WTC11 (cell line): ENCODE measurements at regions not wholly inside any gene's neighbourhood (a gene's known extent, or its start where the extent isn't known, plus 50 kb on each side); places are given as distances from the start of the nearest gene placed in this dataset.

Experiments used
- ATAC-seq: fragments of 200-7000 bp; cut with Tn5 transposase; 2 replicates; pipeline ENCODE4 v1.10.0; 2021; ENCODE audit warnings: mild to moderate bottlenecking, moderate library complexity
- CTCF ChIA-PET: fragments of 300-600 bp; sonication (Branson Sonifier 250); formaldehyde crosslinking; loops from one replicate; lab custom pipeline; 2021; ENCODE audit warnings: antibody characterized with exemption; lab: Charles Lee
- POLR2A ChIA-PET: fragments of 350-600 bp; sonication (Branson Sonifier 250); formaldehyde crosslinking; loops from one replicate; lab custom pipeline; 2021; ENCODE audit warnings: antibody characterized with exemption; lab: Charles Lee
- DNase-seq: peaks from one replicate; pipeline ENCODE4 v3.0.0; 2021; ENCODE audit warnings: low spot score
- H3K27ac Mint-ChIP-seq: 2 replicates; pipeline ENCODE4 v1.8.0; 2021; ENCODE audit warnings: mixed read lengths
- H3K27me3 Mint-ChIP-seq: 2 replicates; pipeline ENCODE4 v1.8.0; 2021; ENCODE audit warnings: low read depth, mild to moderate bottlenecking, moderate library complexity, mixed read lengths
- H3K36me3 Mint-ChIP-seq: 2 replicates; pipeline ENCODE4 v1.8.0; 2021; ENCODE audit warnings: mixed read lengths
- H3K4me1 Mint-ChIP-seq: 2 replicates; pipeline ENCODE4 v1.8.0; 2022; ENCODE audit warnings: mixed read lengths
- H3K4me3 Mint-ChIP-seq: 2 replicates; pipeline ENCODE4 v1.8.0; 2021; ENCODE audit warnings: mild to moderate bottlenecking, moderate library complexity, mixed read lengths
- H3K9me3 Mint-ChIP-seq: 2 replicates; pipeline ENCODE4 v1.8.0; 2021; ENCODE audit warnings: mixed read lengths
- ATF6 ChIP-seq: sonication (generic); formaldehyde crosslinking; IDR thresholded peaks from 2 replicates; pipeline ENCODE4 v1.8.1; 2023; ENCODE audit warnings: mild to moderate bottlenecking, missing genetic modification reagents
- ELF4 ChIP-seq: sonication (generic); formaldehyde crosslinking; IDR thresholded peaks from 2 replicates; pipeline ENCODE4 v1.8.1; 2022; ENCODE audit warnings: low read depth, mild to moderate bottlenecking, moderate library complexity, missing genetic modification reagents
- FOXJ3 ChIP-seq: sonication (generic); formaldehyde crosslinking; IDR thresholded peaks from 2 replicates; pipeline ENCODE4 v1.9.0; 2021; ENCODE audit warnings: missing genetic modification reagents, mild to moderate bottlenecking, borderline replicate concordance
- GTF2I ChIP-seq: fragments of 250-450 bp; sonication (Bioruptor Pico); conservative IDR thresholded peaks from 2 replicates; pipeline ENCODE4 v1.4.0; 2021; ENCODE audit warnings: mild to moderate bottlenecking
- NFATC4 ChIP-seq: fragments of 250-450 bp; sonication (Bioruptor Pico); IDR thresholded peaks from 2 replicates; pipeline ENCODE4 v1.9.0; 2021; ENCODE audit warnings: mild to moderate bottlenecking
- PRDM15 ChIP-seq: sonication (generic); formaldehyde crosslinking; IDR thresholded peaks from 2 replicates; pipeline ENCODE4 v1.8.0; 2022; ENCODE audit warnings: missing genetic modification reagents
- RORB ChIP-seq: fragments of 250-450 bp; sonication (Bioruptor Pico); IDR thresholded peaks from 2 replicates; pipeline ENCODE4 v1.9.0; 2021; ENCODE audit warnings: mild to moderate bottlenecking
- SMAD4 ChIP-seq: sonication (generic); formaldehyde crosslinking; IDR thresholded peaks from 2 replicates; pipeline ENCODE4 v1.8.0; 2022; ENCODE audit warnings: mild to moderate bottlenecking, missing genetic modification reagents
- STAT6 ChIP-seq: sonication (generic); formaldehyde crosslinking; conservative IDR thresholded peaks from 2 replicates; pipeline ENCODE4 v1.8.1; 2023; ENCODE audit warnings: mild to moderate bottlenecking, low read depth, missing genetic modification reagents, moderate library complexity
- TEAD4 ChIP-seq: sonication (generic); formaldehyde crosslinking; IDR thresholded peaks from 2 replicates; pipeline ENCODE4 v1.8.0; 2022; ENCODE audit warnings: mild to moderate bottlenecking, missing genetic modification reagents
- TP53 ChIP-seq: sonication (generic); formaldehyde crosslinking; IDR thresholded peaks from 2 replicates; pipeline ENCODE4 v1.8.1; 2023; ENCODE audit warnings: mild to moderate bottlenecking, missing genetic modification reagents
- ZNF281 ChIP-seq: sonication (generic); formaldehyde crosslinking; IDR thresholded peaks from 2 replicates; pipeline ENCODE4 v1.8.0; 2023; ENCODE audit warnings: mild to moderate bottlenecking, missing genetic modification reagents
- ZNF317 ChIP-seq: sonication (generic); formaldehyde crosslinking; IDR thresholded peaks from 2 replicates; pipeline ENCODE4 v1.8.1; 2023; ENCODE audit warnings: low read depth, mild to moderate bottlenecking, moderate library complexity, missing genetic modification reagents, borderline replicate concordance
- ZNF396 ChIP-seq: fragments of 250-450 bp; sonication (Bioruptor Pico); IDR thresholded peaks from 2 replicates; pipeline ENCODE4 v1.8.0; 2021; ENCODE audit warnings: mild to moderate bottlenecking, moderate library complexity, borderline replicate concordance
- TF ChIP-seq, protein P1 (sequence below): sonication (generic); formaldehyde crosslinking; IDR thresholded peaks from 2 replicates; pipeline ENCODE4 v1.8.0; 2023; ENCODE audit warnings: missing genetic modification reagents
- TF ChIP-seq, protein P2 (sequence below): sonication (generic); formaldehyde crosslinking; IDR thresholded peaks from 2 replicates; pipeline ENCODE4 v1.8.0; 2022; ENCODE audit warnings: mild to moderate bottlenecking, missing genetic modification reagents
- TF ChIP-seq, protein P3 (sequence below): fragments of 250-450 bp; sonication (Bioruptor Pico); IDR thresholded peaks from 2 replicates; pipeline ENCODE4 v1.9.0; 2021; ENCODE audit warnings: moderate library complexity, mild to moderate bottlenecking, inconsistent platforms, borderline replicate concordance

- Mint-ChIP-seq H3K27ac (no peak overlapping the region), H3K4me1 (0 out of 2 replicates have a peak, but pooled peaks cover 3% of the 10 kb centered on the region), H3K4me3 (no peak overlapping the region)
- TF ChIP-seq, protein P1, sequence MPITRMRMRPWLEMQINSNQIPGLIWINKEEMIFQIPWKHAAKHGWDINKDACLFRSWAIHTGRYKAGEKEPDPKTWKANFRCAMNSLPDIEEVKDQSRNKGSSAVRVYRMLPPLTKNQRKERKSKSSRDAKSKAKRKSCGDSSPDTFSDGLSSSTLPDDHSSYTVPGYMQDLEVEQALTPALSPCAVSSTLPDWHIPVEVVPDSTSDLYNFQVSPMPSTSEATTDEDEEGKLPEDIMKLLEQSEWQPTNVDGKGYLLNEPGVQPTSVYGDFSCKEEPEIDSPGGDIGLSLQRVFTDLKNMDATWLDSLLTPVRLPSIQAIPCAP: no peak
- no peak for TF ChIP-seq RORB (CRISPR knock-in tag)
- TF ChIP-seq, all 79 proteins: peak for 0
- ChIA-PET POLR2A (no interaction called here), CTCF (no interaction called here)
- Mint-ChIP-seq H3K27me3 (no peaks in the 10 kb centered on the region), H3K36me3 (no peaks in the 10 kb centered on the region), H3K9me3 (no peaks in the 10 kb centered on the region)
- ATAC-seq: no peak
- no peak for DNase-seq
Measured at GRCh38 chrX:44747317-44747716, 96.5 kb upstream of the DUSP21 start.

- no peak for DNase-seq
- no peak for ATAC-seq
- no peak overlapping the region for H3K4me3 Mint-ChIP-seq
- no peaks in the 10 kb centered on the region for H3K36me3 Mint-ChIP-seq
- H3K27ac Mint-ChIP-seq: no peak overlapping the region
- ChIA-PET POLR2A (no interaction called here), CTCF (no interaction called here)
- no peaks in the 10 kb centered on the region for H3K9me3 Mint-ChIP-seq
- H3K27me3 Mint-ChIP-seq: no peaks in the 10 kb centered on the region
- TF ChIP-seq STAT6 (CRISPR knock-in tag): no peak
- no peak for TF ChIP-seq NFATC4 (CRISPR knock-in tag)
- TF ChIP-seq ZNF317 (CRISPR knock-in tag): no peak
- no peak for TF ChIP-seq TEAD4 (CRISPR knock-in tag)
- TF ChIP-seq ELF4: no peak
- TF ChIP-seq FOXJ3: no peak
- TF ChIP-seq RORB (CRISPR knock-in tag): no peak
- 0 out of 2 replicates have a peak, but pooled peaks cover 3% of the 10 kb centered on the region for H3K4me1 Mint-ChIP-seq
Measured at GRCh38 chrX:44744799-44745198, 99.0 kb upstream of the DUSP21 start.

- 0 out of 2 replicates have a peak, but pooled peaks cover 3% of the 10 kb centered on the region for H3K4me1 Mint-ChIP-seq
- no peak overlapping the region for H3K4me3 Mint-ChIP-seq
- no peak for DNase-seq
- no peaks in the 10 kb centered on the region for H3K36me3 Mint-ChIP-seq
- CTCF ChIA-PET: no interaction called here
- POLR2A ChIA-PET: no interaction called here
- H3K27me3 Mint-ChIP-seq: no peaks in the 10 kb centered on the region
- ATAC-seq: no peak
- no peak overlapping the region for H3K27ac Mint-ChIP-seq
- H3K9me3 Mint-ChIP-seq: peaks cover 5% of the 10 kb centered on the region; the same call in 1 of the 2 replicates
- TF ChIP-seq ATF6 (no peak), ZNF396 (no peak), SMAD4 (CRISPR knock-in tag) (no peak), ZNF281 (CRISPR knock-in tag) (no peak), GTF2I (CRISPR knock-in tag) (no peak), PRDM15 (no peak), TP53 (CRISPR knock-in tag) (no peak)
- TF ChIP-seq, protein P2, sequence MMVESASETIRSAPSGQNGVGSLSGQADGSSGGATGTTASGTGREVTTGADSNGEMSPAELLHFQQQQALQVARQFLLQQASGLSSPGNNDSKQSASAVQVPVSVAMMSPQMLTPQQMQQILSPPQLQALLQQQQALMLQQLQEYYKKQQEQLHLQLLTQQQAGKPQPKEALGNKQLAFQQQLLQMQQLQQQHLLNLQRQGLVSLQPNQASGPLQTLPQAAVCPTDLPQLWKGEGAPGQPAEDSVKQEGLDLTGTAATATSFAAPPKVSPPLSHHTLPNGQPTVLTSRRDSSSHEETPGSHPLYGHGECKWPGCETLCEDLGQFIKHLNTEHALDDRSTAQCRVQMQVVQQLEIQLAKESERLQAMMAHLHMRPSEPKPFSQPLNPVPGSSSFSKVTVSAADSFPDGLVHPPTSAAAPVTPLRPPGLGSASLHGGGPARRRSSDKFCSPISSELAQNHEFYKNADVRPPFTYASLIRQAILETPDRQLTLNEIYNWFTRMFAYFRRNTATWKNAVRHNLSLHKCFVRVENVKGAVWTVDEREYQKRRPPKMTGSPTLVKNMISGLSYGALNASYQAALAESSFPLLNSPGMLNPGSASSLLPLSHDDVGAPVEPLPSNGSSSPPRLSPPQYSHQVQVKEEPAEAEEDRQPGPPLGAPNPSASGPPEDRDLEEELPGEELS (CRISPR knock-in tag): no peak
- TF ChIP-seq, protein P3, sequence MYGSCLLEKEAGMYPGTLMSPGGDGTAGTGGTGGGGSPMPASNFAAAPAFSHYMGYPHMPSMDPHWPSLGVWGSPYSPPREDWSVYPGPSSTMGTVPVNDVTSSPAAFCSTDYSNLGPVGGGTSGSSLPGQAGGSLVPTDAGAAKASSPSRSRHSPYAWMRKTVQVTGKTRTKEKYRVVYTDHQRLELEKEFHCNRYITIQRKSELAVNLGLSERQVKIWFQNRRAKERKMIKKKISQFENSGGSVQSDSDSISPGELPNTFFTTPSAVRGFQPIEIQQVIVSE (CRISPR knock-in tag): no peak
Measured at GRCh38 chrX:44742480-44743155, 101.2 kb upstream of the DUSP21 start.
